ENCODE measurements at regions not wholly inside any gene's neighbourhood (a gene's known extent, or its start where the extent isn't known, plus 50 kb on each side); places are given as distances from the start of the nearest gene placed in this dataset.
A peak's percentile ranks its signal among the peaks of the same experiment; 100 is the strongest.
"Not testable (repeated sequence)": the region's sequence is repeated elsewhere in the genome, so short reads cannot be mapped to it uniquely, and the experiment has no call there.

GRCh38 chr2:131671841-131672470, 144.3 kb downstream of the CCDC74A start:
- not testable (repeated sequence) for H3K27ac Mint-ChIP-seq; H3K36me3 Mint-ChIP-seq (ENCODE audit: low read depth); H3K4me3 Mint-ChIP-seq; H3K4me1 Mint-ChIP-seq; DNase-seq
- peaks cover 59% of the 10 kb centered on the region for H3K27me3 Mint-ChIP-seq (ENCODE audit: low read depth, poor library complexity)
- H3K9me3 Mint-ChIP-seq = peaks cover 33% of the 10 kb centered on the region

GRCh38 chr2:131672471-131673399, 145.0 kb downstream of the CCDC74A start:
- not testable (repeated sequence) for H3K36me3 Mint-ChIP-seq (ENCODE audit: low read depth); H3K27ac Mint-ChIP-seq; H3K4me1 Mint-ChIP-seq
- peak; percentile 58 for TF ChIP-seq CTCF (IDR thresholded peaks at IDR 0.05)
- H3K9me3 Mint-ChIP-seq = peaks cover 33% of the 10 kb centered on the region
- peak overlapping the region; percentile 76 for H3K4me3 Mint-ChIP-seq
- peak; percentile 66 for DNase-seq
- H3K27me3 Mint-ChIP-seq (ENCODE audit: low read depth, poor library complexity) = peaks cover 60% of the 10 kb centered on the region

GRCh38 chr2:131673400-131674173, 145.9 kb downstream of the CCDC74A start:
- H3K9me3 Mint-ChIP-seq = peaks cover 25% of the 10 kb centered on the region
- H3K4me3 Mint-ChIP-seq = peak overlapping the region; percentile 76
- H3K27ac Mint-ChIP-seq = no peak overlapping the region
- H3K27me3 Mint-ChIP-seq (ENCODE audit: low read depth, poor library complexity) = peaks cover 54% of the 10 kb centered on the region
- DNase-seq = peak; percentile 81
- H3K4me1 Mint-ChIP-seq = no peaks in the 10 kb centered on the region
- H3K36me3 Mint-ChIP-seq (ENCODE audit: low read depth) = no peaks in the 10 kb centered on the region
- peak; percentile 88 for TF ChIP-seq CTCF (IDR thresholded peaks at IDR 0.05)

- Mint-ChIP-seq H3K9me3 (peaks cover 19% of the 10 kb centered on the region), H3K36me3 (ENCODE audit: low read depth) (no peaks in the 10 kb centered on the region), H3K4me1 (no peaks in the 10 kb centered on the region), H3K4me3 (peak overlapping the region; percentile 76), H3K27me3 (ENCODE audit: low read depth, poor library complexity) (peaks cover 54% of the 10 kb centered on the region), H3K27ac (no peak overlapping the region)
- no peak for DNase-seq
- TF ChIP-seq CTCF (IDR thresholded peaks at IDR 0.05) = no peak
These were observed 146.5 kb downstream of the CCDC74A start for GRCh38 chr2:131674174-131674507.

- not testable (repeated sequence) for H3K27ac Mint-ChIP-seq; H3K9me3 Mint-ChIP-seq; DNase-seq; H3K27me3 Mint-ChIP-seq (ENCODE audit: low read depth, poor library complexity)
- H3K36me3 Mint-ChIP-seq (ENCODE audit: low read depth) = peaks cover 23% of the 10 kb centered on the region
- H3K4me3 Mint-ChIP-seq = peak overlapping the region; percentile 92
- H3K4me1 Mint-ChIP-seq = peaks cover 30% of the 10 kb centered on the region
These were observed 154.0 kb downstream of the CCDC74A start for GRCh38 chr2:131681611-131682121.

- no peaks in the 10 kb centered on the region for H3K9me3 Mint-ChIP-seq
- no peak overlapping the region for H3K27ac Mint-ChIP-seq
- no peak for TF ChIP-seq CTCF (IDR thresholded peaks at IDR 0.05)
- DNase-seq = peak; percentile 78
- peaks cover 3% of the 10 kb centered on the region for H3K27me3 Mint-ChIP-seq (ENCODE audit: low read depth, poor library complexity)
- peaks cover 30% of the 10 kb centered on the region for H3K4me1 Mint-ChIP-seq
- peaks cover 30% of the 10 kb centered on the region for H3K36me3 Mint-ChIP-seq (ENCODE audit: low read depth)
- H3K4me3 Mint-ChIP-seq = peak overlapping the region; percentile 92
These were observed 154.6 kb downstream of the CCDC74A start for GRCh38 chr2:131682122-131682944.

GRCh38 chr2:131682945-131683330, 155.2 kb downstream of the CCDC74A start:
- peak; percentile 34 for DNase-seq
- H3K9me3 Mint-ChIP-seq, H3K27ac Mint-ChIP-seq: not testable (repeated sequence)

GRCh38 chr2:131684631-131685316, 157.1 kb downstream of the CCDC74A start:
- H3K27ac Mint-ChIP-seq; H3K9me3 Mint-ChIP-seq; H3K27me3 Mint-ChIP-seq (ENCODE audit: low read depth, poor library complexity); DNase-seq: not testable (repeated sequence)
- Mint-ChIP-seq H3K4me1 (peaks cover 30% of the 10 kb centered on the region), H3K4me3 (peak overlapping the region; percentile 92), H3K36me3 (ENCODE audit: low read depth) (peaks cover 54% of the 10 kb centered on the region)

More at GRCh38 chr2:131682945-131683330, 155.2 kb downstream of the CCDC74A start:
- peaks cover 36% of the 10 kb centered on the region for H3K36me3 Mint-ChIP-seq (ENCODE audit: low read depth)
- H3K4me1 Mint-ChIP-seq = peaks cover 30% of the 10 kb centered on the region
- H3K27me3 Mint-ChIP-seq (ENCODE audit: low read depth, poor library complexity) = not testable (repeated sequence)
- H3K4me3 Mint-ChIP-seq = peak overlapping the region; percentile 92
